AG09319 (cell line): ENCODE measurements at regions not wholly inside any gene's neighbourhood (a gene's known extent, or its start where the extent isn't known, plus 50 kb on each side); places are given as distances from the start of the nearest gene placed in this dataset.

Experiments used
- DNase-seq: peaks from one replicate; pipeline ENCODE4 v3.0.0-alpha.2; 2010; ENCODE audit warnings: low read depth; ENCODE audit errors: extremely low read depth
- CTCF ChIP-seq: IDR thresholded peaks from 2 replicates; pipeline ENCODE4 v1.5.1; 2011; ENCODE audit warnings: low read depth, mild to moderate bottlenecking, inconsistent platforms, low read length, moderate library complexity

GRCh38 chr9:89747596-89747995 is 142.8 kb downstream of the GADD45G start:
- TF ChIP-seq CTCF, result no peak
- no peak for DNase-seq

GRCh38 chr9:89748021-89748670 is 143.3 kb downstream of the GADD45G start:
- no peak for TF ChIP-seq CTCF
- DNase-seq, result no peak

- no peak for TF ChIP-seq CTCF
- no peak for DNase-seq
These were observed 144.2 kb downstream of the GADD45G start for GRCh38 chr9:89748831-89749499.

GRCh38 chr9:89749500-89750116 is 144.8 kb downstream of the GADD45G start:
- TF ChIP-seq CTCF, result no peak

GRCh38 chr9:89750117-89750791 is 145.4 kb downstream of the GADD45G start:
- DNase-seq, result no peak
- no peak for TF ChIP-seq CTCF

More at GRCh38 chr9:89749500-89750116, 144.8 kb downstream of the GADD45G start:
- no peak for DNase-seq

GRCh38 chr9:89751079-89751825 is 146.4 kb downstream of the GADD45G start:
- DNase-seq, result no peak
- no peak for TF ChIP-seq CTCF
